MG63 (cell line): ENCODE measurements at regions not wholly inside any gene's neighbourhood (a gene's known extent, or its start where the extent isn't known, plus 50 kb on each side); places are given as distances from the start of the nearest gene placed in this dataset.
"Not testable (repeated sequence)": the region's sequence is repeated elsewhere in the genome, so short reads cannot be mapped to it uniquely, and the experiment has no call there.

Experiments used
- DNase-seq: peaks from one replicate; pipeline ENCODE4 v3.0.0-alpha.2; 2020
- H3K27me3 ChIP-seq: fragments of 250-450 bp; sonication (Bioruptor Pico); 2 replicates; pipeline ENCODE4 v1.5.1; 2020; ENCODE audit warnings: mild to moderate bottlenecking, moderate library complexity
- H3K36me3 ChIP-seq: fragments of 250-450 bp; sonication (Bioruptor Pico); 2 replicates; pipeline ENCODE4 v1.5.1; 2020; ENCODE audit warnings: mild to moderate bottlenecking, moderate library complexity
- H3K4me3 ChIP-seq: fragments of 250-450 bp; sonication (Bioruptor Pico); 2 replicates; pipeline ENCODE4 v1.5.1; 2020; ENCODE audit warnings: mild to moderate bottlenecking, moderate library complexity
- H3K9me3 ChIP-seq: fragments of 250-450 bp; sonication (Bioruptor Pico); 2 replicates; pipeline ENCODE4 v1.5.1; 2020; ENCODE audit warnings: mild to moderate bottlenecking, moderate library complexity

DNA sequence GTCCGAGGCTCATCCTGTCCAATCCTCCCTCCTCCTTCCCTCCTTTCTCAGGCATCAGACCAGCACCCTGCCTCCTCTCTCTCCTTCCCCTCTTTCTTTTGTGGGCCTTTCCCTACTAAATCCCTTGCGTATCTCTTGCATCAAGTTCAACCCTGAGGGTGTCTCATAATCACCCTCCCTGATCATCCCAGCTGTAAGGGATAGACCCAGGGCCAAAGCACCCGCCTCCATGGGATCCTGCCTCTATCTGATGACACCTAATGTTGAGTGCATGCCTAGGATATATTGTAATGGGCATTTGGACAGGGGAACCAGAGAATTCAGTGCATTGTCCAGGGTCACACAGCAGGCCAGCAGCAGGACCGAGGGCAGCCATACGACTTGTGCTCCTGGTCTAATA lies 84.9 kb downstream of the PHETA1 start:
- H3K4me3 ChIP-seq = no peak overlapping the region
- H3K36me3 ChIP-seq = no peaks in the 10 kb centered on the region
- H3K9me3 ChIP-seq = 0 out of 2 replicates have a peak, but pooled peaks cover 2% of the 10 kb centered on the region
- H3K27me3 ChIP-seq = no peaks in the 10 kb centered on the region
- DNase-seq = no peak

DNA sequence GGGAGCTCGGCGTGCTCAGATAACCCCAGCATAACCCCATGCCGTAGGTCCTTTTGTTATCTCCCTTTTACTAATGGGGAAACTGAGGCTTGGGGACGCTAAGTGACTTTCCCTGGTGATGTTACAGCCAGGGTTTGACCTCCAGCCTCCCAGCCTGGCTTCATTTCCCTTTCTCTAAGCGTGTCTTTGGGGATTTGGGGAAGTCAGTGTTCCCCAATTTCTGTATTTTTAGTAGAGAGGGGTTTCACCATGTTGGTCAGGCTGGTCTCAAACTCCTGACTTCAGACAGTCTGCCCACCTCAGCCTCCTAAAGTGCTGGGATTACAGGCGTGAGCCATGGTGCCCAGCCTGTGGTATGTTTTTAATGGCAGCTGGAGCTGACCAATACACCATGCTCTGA lies 85.4 kb downstream of the PHETA1 start:
- H3K27me3 ChIP-seq = no peaks in the 10 kb centered on the region
- DNase-seq = no peak
- no peak overlapping the region for H3K4me3 ChIP-seq
- 0 out of 2 replicates have a peak, but pooled peaks cover 2% of the 10 kb centered on the region for H3K9me3 ChIP-seq
- H3K36me3 ChIP-seq = no peaks in the 10 kb centered on the region

DNA sequence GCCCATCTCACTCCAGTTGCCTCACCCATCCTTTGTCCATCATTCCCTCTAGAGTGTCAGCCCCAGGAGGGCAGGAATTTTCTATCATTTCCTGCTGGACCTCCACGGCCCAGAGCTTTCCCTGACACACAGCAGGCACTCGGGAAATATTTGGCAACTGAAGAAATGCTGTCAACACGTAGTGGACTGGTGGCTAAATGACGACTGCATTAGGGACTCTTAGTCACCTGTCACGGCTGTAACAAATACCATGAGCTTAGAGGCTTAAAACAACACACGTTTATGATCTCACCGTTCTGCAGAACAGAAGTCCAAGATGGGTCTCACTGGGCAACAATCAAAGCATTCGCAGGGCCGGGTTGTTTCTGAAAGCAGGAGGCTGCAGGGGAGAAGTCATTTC lies 91.3 kb downstream of the PHETA1 start:
- Histone ChIP-seq H3K4me3 (no peak overlapping the region), H3K36me3 (no peaks in the 10 kb centered on the region), H3K27me3 (no peaks in the 10 kb centered on the region), H3K9me3 (0 out of 2 replicates have a peak, but pooled peaks cover 2% of the 10 kb centered on the region)
- DNase-seq = no peak

DNA sequence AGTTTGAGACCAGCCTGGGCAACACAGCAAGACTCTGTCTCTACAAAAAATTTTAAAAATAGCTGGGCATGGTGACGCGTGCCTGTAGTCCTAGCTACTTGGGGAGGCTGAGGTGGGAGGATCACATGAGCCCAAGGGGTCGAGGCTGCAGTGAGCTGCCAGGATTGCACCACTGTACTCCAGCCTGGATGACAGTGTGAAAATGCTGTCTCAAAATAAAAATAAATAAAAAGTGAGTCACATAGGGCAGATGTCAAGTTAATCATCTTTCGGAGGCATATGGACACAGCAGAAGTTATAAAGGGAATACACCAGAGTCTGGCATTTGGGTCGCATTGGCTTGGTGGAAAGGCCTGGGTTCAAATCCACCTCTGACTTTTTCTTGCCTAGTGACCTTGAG lies 92.7 kb downstream of the PHETA1 start:
- Histone ChIP-seq H3K9me3 (0 out of 2 replicates have a peak, but pooled peaks cover under 1% of the 10 kb centered on the region), H3K36me3 (no peaks in the 10 kb centered on the region), H3K27me3 (peaks cover 5% of the 10 kb centered on the region), H3K4me3 (no peak overlapping the region)
- peak; percentile 26 for DNase-seq

DNA sequence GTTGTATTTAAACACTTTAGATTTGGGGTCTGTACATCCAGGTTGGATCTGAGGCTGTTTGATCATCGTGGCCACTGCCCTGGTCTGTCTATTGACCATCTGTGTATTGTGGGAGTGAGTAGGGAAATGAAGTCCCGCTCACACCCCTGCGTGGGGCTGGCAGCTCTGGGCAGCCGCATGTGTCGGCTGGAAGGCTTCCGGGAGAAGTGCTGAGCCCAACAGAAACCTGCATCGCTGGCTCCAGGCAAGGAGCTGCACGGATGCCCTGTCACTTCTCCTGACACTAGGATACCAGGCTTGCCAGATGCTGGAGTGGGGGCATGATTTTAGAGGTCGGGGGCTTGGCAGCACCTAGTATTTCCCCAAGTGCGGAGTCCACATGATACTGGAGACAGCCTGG lies 93.6 kb downstream of the PHETA1 start:
- Histone ChIP-seq H3K27me3 (peaks cover 11% of the 10 kb centered on the region), H3K4me3 (no peak overlapping the region), H3K36me3 (no peaks in the 10 kb centered on the region), H3K9me3 (no peaks in the 10 kb centered on the region)
- no peak for DNase-seq

DNA sequence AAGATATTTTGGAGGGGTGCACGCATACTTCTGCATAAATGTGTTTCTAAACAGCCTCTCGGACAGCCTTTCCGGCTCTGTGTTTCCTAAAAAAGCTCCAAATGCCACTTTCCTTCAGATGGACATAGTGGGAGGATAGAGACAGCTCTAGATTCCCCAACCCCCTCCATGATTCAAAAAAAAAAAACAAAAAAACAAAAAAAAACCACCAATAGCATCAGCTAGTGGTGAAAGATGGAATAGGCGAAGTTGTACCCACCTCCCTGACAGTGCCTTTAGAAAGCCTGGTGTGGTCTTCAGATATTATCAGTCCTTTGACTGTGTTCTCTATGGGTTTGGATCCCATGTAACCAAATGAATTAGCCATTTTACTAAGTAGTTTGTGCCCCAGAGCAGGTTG lies 94.1 kb downstream of the PHETA1 start:
- H3K36me3 ChIP-seq = no peaks in the 10 kb centered on the region
- no peak overlapping the region for H3K4me3 ChIP-seq
- H3K27me3 ChIP-seq = peaks cover 11% of the 10 kb centered on the region
- no peak for DNase-seq
- H3K9me3 ChIP-seq = no peaks in the 10 kb centered on the region

DNA sequence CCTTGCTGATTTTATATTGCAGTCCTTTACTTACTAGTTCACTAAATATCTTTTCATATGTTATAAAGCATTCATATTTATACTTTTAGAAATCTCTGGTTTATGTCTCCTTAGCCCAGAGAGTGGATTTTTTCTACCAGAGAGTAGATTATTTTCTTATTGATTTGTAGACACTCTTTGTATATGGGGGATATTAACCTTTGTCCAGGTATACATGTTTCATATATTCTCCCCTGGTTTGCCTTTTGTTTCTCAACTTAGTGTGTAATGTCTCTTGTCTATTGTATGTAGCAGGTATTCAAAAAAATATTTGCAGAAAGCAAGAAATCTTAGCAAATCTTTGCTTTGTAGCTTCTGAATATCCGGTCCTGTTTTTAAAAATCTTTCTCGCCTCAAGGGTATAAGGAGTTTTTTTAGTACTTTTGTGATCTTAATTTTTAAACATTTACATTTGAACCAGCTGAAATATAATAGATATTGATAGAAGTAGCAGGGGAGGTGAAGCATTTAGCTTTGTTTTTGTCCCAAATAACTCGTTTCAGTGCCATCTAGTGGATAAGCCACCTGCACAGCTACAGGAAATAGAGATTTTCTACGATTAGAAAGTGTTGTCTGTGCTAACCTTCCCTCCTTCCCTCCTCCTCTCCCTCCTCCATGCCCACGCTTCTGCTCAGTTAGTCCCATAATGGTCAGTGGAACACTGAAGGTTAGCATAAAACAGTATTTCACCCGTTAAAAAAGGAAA lies 97.0 kb downstream of the PHETA1 start:
- peaks cover 11% of the 10 kb centered on the region for H3K27me3 ChIP-seq
- no peaks in the 10 kb centered on the region for H3K36me3 ChIP-seq
- no peaks in the 10 kb centered on the region for H3K9me3 ChIP-seq
- no peak overlapping the region for H3K4me3 ChIP-seq
- DNase-seq = no peak

DNA sequence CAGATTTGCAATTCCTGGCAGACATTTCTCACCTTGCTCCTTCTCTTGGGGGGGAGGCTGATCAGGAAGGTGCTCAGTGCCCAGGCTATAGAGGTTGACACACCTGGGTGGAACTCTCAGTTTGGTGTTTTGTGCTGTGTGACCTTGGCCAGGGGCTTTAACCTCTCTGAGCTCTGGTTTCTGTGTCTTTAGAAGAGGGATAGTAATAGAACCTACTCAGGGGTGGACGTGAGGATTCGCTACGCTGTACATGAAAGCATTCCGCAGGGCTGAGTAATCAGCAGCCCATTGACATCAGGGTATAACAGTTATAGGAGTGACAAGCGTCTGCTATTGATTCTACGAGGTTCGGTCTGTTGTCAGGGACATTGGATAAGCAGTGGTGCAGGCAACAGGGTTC lies 98.1 kb downstream of the PHETA1 start:
- Histone ChIP-seq H3K36me3 (no peaks in the 10 kb centered on the region), H3K9me3 (no peaks in the 10 kb centered on the region), H3K27me3 (peaks cover 11% of the 10 kb centered on the region), H3K4me3 (no peak overlapping the region)
- peak; percentile 32 for DNase-seq

DNA sequence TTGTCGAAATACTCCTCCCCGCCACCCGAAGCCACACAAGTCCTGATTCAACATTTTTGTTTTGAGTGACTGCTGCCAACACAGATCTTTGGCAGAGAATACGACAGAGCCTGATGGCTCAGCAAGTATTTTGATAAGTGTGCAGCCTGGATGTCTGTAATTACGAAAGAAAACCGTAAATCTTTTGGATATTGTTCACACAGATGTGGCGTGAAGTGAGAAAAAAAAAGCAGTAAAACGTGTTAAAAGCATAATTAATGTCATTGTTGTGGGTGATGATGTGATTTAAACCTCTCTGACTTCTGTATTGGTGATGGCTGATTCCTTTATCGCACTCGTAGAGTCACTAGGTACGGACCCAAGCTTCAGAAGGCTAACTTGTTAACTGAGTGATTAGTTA lies 98.7 kb downstream of the PHETA1 start:
- DNase-seq = no peak
- peaks cover 11% of the 10 kb centered on the region for H3K27me3 ChIP-seq
- no peak overlapping the region for H3K4me3 ChIP-seq
- H3K36me3 ChIP-seq = no peaks in the 10 kb centered on the region
- no peaks in the 10 kb centered on the region for H3K9me3 ChIP-seq

DNA sequence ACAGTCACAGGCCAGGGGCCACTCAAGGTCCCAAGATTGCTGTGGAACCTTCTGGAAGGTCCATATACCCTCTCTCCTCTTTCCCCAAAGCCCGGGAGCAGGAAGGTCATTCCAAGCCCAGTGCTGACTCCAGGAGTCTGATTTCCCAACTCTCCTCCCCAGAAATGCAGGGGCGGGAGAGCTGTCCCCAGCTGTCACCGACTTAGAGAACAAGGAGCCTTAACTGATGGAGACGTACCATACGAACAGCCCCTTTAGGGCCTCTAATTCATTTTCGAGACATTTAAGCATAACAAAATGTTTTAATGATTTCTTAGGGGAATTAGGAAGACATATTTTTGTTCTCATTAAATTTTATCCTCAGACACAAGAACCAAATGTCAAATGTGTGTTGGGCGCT lies 99.2 kb downstream of the PHETA1 start:
- no peak for DNase-seq
- no peak overlapping the region for H3K4me3 ChIP-seq
- no peaks in the 10 kb centered on the region for H3K9me3 ChIP-seq
- H3K36me3 ChIP-seq = no peaks in the 10 kb centered on the region
- H3K27me3 ChIP-seq = peaks cover 11% of the 10 kb centered on the region

DNA sequence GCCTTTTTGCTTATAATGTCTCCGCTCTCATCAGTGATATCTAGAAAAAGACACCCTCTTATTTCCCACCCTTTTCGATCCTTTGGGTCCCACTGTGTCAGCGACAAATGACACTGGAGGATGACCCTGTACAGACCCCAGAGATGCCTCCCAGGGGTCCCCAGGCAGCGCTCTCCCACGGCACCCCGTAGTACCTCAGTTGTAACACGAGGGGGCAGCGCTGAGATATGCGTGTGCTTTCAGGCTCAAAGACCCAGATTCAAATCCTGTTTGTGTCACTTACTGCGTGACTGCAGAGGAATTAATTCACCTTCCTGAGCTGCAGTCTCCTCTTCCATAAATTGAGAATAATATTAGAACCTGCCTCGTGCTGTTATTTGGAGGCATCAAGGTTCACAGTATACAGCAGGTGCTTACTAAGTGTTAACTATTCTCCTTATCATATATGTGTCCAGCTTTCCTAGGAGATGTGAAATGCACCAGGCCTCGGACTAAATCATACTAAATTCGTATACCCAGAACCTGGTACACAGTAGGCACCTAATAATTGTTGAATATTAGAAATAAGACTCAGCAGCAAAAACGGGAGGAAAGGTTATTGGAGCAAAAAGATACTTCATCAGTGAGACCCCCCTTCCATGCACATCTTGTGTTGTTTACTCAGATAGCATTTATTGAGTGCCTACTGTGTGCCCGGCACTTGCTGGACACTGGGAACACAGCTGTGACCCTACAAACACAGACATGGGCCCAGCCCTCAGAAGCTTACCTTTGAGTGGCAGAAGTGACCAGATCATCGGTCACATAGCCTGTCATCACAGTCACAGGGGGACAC lies 99.9 kb downstream of the PHETA1 start:
- Histone ChIP-seq H3K9me3 (no peaks in the 10 kb centered on the region), H3K27me3 (peaks cover 11% of the 10 kb centered on the region), H3K36me3 (no peaks in the 10 kb centered on the region), H3K4me3 (no peak overlapping the region)
- DNase-seq = no peak

DNA sequence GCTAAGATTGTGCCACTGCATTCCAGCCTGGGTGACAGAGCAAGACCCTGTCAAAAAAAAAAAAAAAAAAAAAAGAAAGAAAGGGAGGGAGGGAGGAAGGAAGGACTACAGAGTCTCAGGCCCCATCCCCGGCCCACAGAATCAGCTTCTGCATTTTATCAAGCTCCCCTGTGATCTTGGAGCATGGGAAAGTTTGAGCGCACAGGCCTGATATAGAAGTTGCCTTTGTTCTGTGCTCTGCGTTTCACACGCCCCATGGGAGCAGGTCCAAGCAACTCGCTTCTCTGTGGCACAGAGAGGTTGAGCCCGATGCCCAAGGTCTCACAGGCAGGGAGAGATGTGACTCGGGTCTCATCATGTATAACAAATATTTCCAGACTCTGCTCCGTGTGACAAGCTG lies 101.8 kb downstream of the PHETA1 start:
- H3K4me3 ChIP-seq = no peak overlapping the region
- no peak for DNase-seq
- no peaks in the 10 kb centered on the region for H3K9me3 ChIP-seq
- no peaks in the 10 kb centered on the region for H3K36me3 ChIP-seq
- H3K27me3 ChIP-seq = peaks cover 11% of the 10 kb centered on the region

DNA sequence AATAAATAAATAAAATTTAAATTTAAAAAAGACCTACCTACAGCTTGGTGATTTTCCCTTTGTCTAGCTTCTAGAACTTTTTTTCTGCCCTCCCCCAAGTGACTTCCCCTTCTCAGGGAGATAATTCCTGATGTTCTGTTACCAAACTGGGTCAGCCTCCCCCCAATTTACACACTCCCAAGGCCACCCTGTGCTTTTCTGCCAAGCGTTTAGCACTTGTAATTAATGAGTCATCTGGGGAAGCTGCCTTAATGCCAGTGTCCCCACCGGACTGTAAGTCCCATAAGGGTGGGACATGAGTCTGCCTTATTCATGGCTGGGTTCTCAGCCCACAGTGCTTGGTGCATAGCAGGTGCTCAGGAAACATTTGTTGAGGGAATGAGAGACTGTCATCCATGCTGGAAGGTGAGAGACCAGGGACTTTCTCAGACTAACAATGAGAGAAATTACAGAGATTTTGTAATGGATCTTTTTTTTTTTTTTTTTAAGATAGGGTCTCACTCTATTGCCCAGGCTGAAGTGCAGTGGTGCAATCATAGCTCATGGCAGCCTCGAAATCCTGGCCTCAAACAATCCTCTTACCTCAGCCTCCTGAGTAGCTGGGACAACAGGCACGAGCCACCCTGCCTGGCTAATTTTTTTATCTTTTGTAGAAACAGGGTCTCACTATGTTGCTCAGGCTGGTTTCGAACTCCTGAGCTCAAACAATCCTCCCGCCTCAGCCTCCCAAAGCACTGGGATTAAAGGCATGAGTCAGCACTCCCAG lies 106.8 kb downstream of the PHETA1 start:
- Histone ChIP-seq H3K9me3 (no peaks in the 10 kb centered on the region), H3K4me3 (no peak overlapping the region), H3K36me3 (no peaks in the 10 kb centered on the region), H3K27me3 (no peaks in the 10 kb centered on the region)
- DNase-seq = no peak

DNA sequence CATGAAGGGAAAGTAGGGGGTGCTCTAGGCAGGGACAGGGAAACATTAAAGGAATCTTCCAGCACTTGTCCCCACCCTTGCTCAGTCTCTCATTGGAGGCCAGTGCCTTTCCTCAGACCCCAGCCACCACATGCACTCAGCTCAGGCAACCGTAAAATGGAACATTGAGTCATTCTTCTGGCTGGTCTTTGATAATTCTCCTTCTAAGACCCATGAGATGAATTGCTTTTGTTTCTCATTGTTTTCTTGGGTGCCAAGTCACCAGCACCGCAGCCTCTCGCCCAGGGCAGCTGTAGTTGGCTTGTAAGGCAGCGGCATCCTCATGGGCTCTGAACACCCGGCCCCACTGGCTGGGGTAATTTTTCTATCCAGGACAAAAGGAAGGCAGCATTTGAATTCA lies 108.2 kb downstream of the PHETA1 start:
- H3K4me3 ChIP-seq = no peak overlapping the region
- H3K36me3 ChIP-seq = no peaks in the 10 kb centered on the region
- no peak for DNase-seq
- no peaks in the 10 kb centered on the region; the same call in 1 of the 2 replicates for H3K27me3 ChIP-seq
- no peaks in the 10 kb centered on the region for H3K9me3 ChIP-seq

DNA sequence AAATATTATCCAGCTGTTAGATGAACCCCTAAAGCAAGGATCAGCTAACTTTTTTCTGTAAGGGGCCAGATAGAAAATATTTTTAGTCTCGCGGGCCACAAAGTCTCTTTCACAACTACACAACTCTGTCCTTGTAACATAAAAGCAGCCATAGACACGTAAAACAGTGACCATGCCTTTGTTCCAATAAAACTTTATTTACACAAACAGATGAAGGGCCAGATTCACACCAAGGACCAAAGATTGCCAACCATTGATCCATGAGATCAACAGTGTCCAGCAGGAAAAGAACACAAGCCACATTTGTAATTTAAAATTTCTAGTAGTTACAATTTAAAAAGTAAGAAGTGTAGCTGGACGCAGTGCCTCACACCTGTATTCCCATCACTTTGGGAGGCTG lies 109.7 kb downstream of the PHETA1 start:
- Histone ChIP-seq H3K4me3 (no peak overlapping the region), H3K9me3 (no peaks in the 10 kb centered on the region), H3K27me3 (peaks cover 4% of the 10 kb centered on the region), H3K36me3 (no peaks in the 10 kb centered on the region)
- DNase-seq = no peak

DNA sequence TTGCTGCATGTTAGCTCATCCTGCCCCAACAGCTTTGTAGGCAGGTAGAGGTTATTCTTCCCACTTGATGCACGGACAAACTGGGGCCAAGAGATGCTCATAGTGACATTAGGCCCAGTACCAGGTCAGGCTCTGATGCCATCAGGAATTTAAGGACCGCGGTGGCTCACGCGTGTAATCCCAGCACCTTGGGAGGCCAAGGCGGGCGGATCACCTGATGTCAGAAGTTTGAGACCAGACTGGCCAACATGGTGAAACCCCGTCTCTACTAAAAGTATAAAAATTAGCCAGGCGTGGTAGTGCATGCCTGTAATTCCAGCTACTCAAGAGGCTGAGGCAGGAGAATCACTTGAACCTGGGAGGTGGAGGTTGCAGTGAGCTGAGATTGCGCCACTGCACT lies 110.8 kb downstream of the PHETA1 start:
- not testable (repeated sequence) for H3K9me3 ChIP-seq, H3K27me3 ChIP-seq, H3K36me3 ChIP-seq, H3K4me3 ChIP-seq, DNase-seq

DNA sequence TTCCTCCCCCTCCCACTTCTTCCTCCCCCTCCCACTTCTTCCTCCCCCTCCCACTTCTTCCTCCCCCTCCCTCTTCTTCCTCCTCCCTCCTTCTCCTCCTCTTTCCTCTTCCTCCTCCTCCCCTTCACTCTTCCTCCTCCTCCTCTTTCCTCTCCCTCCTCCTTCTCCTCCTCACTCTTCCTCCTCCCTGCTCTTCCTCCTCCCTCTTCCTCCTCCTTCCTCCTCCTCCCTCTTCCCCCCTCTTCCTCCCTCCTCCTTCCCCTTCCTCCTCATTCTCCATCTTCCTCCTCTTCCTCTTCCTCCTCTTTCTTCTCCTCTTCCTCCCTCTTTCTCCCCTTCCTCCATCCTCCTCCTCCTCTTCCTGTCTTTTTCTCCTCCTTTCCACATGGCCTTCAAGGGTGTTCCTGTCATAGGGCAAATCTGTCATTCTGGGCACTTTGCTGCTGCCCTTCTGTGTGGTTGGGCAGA lies 111.4 kb downstream of the PHETA1 start:
- no peak overlapping the region for H3K4me3 ChIP-seq
- peaks cover 4% of the 10 kb centered on the region for H3K27me3 ChIP-seq
- DNase-seq = no peak
- H3K36me3 ChIP-seq = no peaks in the 10 kb centered on the region
- no peaks in the 10 kb centered on the region for H3K9me3 ChIP-seq
